ENCODE measurements at regions not wholly inside any gene's neighbourhood (a gene's known extent, or its start where the extent isn't known, plus 50 kb on each side); places are given as distances from the start of the nearest gene placed in this dataset.

DNA sequence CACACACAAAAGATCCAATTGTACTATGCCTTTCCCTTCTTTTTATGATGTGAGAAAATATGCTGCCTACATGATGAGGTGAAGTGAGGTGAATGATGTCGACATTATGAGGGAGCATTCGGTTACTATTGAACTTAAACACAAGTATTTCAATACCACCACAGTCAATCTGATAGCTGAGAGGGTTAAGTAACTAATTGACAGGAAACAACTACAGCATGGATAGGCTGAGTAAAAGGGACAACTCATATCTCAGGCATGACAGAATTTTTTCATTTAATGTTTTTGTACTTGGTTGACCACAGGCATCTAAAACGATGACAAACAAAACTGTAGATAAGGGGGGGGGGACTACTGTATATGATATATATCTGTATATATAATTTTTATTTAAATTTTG, 488.9 kb downstream of the SH2D4B start:
- no peak for DNase-seq (ENCODE audit: low spot score)

DNA sequence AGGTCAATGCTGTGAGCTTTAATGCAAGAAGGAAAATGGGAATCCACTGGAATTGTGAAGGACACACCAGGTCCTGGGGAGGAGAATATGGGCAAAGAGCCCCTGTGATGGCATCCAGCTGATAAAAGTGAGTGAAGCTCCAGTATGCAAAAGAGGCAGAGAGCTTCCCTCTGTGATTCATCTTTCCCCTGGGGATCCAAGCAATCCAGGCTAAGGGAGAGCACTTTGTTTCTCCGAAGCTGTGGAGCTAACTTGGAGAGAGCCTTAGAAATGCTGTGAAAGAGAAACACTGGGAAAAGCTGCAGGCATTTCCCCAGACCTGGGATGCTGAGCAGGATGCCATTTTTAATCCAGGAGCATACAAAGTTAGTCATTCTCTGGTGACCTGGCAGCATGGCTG, 489.5 kb downstream of the SH2D4B start:
- DNase-seq (ENCODE audit: low spot score), result no peak

DNA sequence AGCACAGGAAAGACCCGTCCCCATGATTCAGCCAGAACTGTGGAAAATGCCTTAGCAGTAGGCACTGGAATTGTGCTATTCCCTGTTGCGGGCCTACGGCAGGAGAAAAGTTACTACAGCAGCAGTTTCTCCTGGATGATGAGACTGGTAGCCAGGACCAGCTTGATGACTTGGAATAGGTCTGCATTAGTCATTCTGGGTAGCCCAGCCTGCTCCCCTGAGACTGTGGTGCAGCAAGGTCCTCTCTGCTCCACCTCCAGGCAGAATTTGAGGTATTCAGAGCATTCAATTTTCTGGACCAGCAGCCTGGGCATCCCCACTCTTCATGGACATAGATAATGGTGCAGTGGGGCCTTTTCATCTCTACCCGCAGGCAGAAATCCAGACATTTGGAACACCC, 490.0 kb downstream of the SH2D4B start:
- no peak for DNase-seq (ENCODE audit: low spot score)

DNA sequence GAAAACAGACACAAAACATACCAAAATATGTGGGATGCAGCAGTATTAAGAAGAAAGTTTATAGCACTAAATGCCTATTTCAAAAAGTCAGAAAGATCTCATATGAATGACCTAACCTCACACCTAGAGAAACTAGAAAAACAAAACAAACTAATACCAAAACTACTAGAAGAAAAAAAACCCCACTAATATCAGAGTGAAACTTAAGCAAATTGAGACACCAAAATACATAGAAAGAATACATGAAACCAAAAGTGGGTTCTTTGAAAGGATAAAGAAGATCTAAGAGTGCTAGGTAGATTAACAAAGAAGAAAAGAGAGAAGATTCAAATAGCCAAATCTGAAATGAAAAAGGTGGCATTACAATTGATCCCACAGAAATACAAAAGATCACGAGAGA, 494.1 kb downstream of the SH2D4B start:
- no peak for DNase-seq (ENCODE audit: low spot score)

DNA sequence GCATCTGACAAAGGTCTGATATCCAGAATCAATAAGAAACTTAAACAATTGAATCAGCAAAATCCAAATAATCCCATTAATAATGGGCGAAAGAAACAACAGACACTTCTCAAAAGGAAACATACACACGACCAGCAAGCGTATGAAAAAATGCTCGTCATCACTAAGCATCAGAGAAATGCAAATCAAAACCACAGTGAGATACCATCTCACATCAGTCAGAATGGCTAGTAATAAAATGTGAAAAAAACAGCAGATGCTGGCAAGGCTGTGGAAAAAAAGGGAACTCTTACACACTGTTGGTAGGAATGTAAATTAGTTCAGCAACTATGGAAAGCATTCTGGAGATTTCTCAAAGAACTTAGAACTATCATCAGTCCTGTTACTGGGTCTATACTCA, 496.7 kb downstream of the SH2D4B start:
- DNase-seq (ENCODE audit: low spot score), result no peak

DNA sequence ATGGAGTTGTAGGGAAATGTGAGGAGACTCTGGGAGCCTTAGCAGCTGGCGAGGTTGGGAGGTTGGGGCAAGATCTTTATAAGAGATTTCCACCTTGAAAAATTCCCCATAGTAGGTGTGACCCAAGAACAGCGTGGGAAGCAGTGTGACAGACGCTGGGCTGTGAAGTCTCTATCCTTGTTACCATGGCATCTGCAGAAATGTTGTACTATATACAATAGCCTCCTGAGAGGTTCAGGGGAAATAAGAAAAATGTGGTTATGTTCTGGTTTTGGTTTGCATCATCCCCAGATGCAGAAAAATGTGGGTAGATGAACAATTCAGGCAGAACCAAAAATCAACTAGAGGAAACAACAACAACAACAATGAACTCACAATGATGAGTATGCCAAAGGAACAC, 498.6 kb downstream of the SH2D4B start:
- DNase-seq (ENCODE audit: low spot score), result no peak

DNA sequence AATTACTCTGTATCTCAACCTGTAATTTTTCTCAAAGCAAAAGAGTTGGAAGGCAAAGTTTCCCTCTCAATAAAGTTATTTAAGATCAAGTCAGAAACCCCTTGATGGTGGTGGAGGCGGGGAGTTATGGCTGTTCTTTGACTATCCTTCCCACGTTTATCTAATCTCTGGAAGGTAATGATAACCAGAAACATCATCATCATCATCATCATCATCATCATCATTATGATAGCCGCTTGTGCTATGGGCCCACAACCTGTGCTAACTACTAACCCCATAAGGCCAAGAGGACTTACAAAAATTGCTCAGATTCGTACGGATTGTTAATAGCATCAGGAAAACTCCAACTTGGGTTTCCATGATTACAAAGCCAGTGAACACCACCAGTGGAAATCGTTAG, 502.3 kb downstream of the SH2D4B start:
- no peak for DNase-seq (ENCODE audit: low spot score)

DNA sequence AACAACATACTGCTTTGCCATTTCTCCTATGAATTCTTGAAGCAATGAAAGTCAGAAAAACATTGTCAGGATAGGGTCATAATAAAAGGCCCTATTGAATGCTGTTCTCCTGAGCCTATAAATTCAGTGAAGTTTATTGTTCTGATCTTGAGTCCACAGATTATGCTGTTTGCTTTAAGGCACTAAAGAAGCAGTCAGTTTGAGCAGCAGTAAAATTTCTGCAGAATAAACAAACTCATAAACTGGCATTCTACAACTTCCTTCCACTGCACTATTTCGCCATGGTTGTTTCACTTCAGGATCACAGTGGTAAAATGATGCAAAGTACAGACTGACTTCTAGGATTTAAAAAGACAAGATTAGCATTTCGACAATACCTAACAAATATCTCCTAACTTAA, 503.2 kb downstream of the SH2D4B start:
- no peak for DNase-seq (ENCODE audit: low spot score)

DNA sequence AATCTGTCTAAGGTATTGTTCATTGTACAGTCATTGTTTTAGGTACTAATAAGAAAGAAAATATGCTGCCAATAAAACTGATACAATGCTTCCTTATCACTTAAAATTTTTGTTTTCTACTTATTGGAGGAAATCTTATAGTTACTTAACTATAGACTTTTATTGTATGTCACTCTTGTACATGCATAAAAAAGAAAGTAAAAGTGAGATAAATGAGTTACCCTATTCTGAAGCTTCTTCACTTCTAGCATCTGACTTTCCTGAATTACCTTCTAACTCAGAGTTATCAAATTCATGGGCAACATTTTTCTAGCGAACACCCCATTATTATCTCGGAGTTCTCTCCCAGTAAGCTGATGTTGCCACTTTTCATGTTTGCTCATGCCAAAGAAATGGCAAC, 504.9 kb downstream of the SH2D4B start:
- no peak for DNase-seq (ENCODE audit: low spot score)

DNA sequence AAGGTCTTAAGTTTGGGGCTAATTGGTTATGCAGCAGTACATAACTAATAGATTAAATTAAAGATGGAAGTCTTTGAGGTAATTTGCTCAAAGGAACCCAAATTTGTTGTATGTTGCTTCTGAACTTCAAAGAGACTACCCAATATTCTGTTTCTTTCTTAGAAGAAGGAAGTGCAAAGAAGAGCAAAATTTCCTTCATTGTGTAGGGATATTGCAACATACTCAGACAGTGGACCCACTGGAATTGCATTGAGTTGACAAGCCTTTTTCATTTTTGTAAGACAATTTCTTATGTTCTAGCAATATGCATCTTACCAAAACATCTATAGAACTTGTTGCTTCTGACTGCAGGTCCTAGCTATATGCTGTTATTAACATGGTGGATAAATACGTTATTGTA, 527.8 kb downstream of the SH2D4B start:
- no peak for DNase-seq (ENCODE audit: low spot score)

DNA sequence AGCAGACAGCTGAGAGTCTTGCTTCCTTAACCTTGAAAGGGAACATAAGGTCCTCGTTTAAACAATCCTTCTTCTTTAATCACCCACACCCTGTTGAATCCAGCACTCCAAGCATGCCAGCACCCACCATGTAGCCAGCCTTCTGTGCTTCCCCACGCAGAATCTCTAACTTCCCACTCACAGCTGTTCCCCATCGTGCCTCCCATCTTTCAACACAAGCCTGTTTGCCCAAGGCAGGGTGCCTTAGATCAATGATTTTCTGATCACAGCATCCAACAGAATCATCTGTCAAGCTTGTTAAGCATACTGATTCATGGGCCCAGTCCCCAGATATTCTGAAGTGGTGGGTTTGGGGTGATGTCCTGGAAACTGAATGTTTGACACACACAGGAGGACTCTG, 530.8 kb downstream of the SH2D4B start:
- DNase-seq (ENCODE audit: low spot score), result no peak

DNA sequence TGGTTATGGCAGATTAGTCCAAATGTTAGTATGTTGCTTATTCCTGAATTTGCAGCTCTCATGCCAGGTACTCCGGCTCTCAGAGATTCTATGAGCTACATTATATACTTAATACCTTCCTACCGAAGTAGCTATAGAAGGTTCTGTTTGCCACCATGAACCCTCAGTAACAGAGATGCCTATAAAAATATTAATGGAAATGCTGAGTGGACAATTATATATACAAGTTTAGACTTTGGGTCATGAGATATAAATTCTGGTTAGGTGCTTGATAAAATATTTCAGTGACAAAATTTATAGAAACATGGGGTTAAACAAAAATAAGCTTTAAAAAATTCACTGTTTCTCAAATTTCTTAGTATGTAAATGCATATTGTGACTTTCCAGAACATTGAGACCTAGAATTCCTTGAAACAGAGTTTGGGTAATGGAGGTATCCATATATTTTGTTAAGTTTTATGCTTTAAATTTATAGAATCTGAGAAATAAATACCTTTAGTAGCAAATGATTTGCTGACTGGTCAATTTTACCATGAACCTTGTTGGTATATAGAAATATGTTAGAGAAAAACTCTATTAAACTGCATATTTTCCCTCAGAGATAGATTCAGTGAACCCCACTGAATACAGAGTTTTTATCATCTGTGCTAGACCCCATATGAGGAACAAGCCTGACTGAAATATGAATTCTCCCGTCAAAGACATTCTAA, 533.5 kb downstream of the SH2D4B start:
- no peak for DNase-seq (ENCODE audit: low spot score)

DNA sequence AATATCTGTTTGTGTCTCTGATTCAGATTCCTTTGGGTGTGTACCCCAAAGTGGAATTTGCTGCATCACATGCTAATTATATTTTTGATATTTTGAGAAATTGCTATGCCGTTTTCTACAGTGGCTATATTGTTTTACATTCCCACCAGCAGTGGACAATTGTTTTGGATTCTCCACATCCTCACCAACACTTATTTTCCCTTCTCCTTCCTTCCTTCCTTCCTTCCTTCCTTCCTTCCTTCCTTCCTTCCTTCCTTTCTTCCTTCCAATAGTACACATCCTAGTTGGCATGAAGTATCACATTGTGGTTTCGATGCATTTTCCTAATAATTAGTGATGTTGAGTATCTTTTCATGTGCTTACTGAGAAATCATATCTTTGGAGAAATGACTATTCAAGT, 535.5 kb downstream of the SH2D4B start:
- DNase-seq (ENCODE audit: low spot score), result no peak

DNA sequence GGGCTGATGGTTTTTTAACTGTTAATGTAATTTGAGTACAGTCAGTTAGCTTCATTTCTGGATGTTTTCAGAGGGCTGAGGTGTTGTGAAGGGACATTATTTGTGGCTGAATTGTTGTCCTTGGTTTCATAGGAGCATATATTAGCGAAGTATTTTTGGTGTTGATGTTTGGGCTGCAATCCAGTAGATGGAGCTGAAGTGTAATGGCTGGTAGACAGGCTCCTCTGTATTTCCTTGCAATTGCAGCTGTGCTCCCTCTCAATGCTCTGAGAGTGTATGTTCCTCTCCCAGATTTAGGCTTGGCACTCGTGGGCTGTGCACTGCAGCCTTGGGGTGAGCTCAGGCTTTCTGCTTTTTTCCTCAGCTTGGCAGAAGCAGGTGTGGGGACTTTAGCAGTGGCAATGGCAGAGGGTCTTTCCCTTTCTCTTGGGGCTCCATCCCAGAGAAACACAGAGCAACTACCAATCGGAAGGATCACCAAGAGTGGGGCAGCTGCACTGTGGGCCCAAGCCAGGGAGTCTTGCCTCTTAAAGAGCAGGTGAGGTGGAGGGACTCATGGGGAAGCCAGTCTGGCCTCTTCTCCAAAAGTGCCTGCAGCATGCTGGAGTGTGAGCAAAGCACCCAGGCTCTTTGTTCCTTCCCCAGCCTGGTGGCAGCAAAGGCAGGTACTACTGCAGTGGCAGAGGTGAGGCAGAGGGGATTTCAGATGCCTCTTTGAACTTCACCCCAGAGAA, 544.4 kb downstream of the SH2D4B start:
- DNase-seq (ENCODE audit: low spot score), result no peak

DNA sequence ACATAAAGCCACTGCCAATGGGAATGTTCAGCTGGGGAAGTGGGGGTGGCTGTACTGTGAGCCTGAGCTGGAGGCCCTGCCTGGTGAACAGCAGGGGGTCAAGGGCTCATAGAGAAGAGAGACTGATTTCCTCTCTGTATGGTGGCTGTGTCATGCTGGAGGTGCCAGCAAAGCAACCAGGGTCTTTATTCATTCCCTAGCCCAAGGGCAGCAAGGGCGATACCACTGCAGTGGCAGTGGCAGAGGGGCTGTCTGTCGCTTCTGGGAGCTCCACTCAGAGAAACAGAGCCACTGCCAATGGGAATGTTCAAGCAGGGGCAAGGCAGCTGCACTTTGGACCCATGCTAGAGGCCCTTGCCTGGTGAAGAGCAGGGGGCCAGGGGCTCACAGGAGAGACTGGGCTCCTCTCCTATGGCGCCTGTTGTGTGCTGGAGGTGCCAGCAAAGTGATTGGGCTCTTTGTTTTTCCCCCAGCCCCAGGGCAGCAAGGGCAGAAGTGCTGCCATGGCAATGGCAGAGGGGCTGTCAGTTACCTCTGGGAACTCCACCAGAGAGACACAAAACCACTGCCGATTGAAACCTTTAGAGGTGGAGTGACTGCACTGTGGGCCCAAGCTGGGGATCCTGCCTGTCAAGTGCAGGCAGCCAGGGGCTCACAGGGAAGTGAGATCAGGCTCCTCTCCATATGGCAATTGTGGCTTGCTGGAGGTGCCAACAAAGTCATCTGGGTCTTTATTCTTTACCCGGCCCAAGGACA, 545.1 kb downstream of the SH2D4B start:
- no peak for DNase-seq (ENCODE audit: low spot score)

DNA sequence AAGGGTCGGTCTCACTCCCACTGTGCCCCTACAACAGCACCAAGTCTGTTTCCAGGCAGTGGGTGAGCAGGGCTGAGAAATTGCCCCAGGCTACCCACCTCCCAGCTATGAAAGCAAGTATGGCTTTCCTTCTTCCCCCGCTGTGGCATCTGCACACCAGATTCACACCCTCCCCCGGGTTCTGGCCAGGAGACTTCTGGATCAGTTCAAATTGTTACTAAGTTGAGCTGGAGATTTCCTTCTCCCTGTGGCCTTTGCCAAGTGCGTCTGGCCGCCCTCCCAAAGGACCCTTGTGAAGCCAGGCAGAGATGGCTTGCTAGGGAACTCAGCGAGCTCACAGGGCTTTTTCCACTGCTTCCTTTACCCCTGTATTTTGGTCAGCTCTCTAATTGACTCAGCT, 555.4 kb downstream of the SH2D4B start:
- DNase-seq (ENCODE audit: low spot score), result no peak

DNA sequence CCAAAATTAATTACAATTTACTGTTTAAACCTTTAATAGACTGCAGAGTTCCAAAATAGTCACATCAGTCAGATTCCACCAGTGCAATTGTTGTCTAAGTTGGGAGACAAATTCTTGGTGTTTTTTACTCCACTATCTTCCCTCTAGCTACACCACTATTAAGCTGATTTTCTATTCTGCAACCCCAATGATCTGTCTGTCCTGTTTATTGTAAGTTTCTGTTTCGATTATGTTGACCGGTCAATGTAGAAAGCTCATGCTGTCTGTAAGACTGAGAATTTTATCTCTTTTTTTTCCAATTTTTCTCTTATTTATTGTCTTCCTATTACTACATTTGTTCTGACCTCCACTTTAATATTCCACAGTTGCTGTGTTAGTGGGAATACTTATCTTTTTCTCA, 557.5 kb downstream of the SH2D4B start:
- no peak for DNase-seq (ENCODE audit: low spot score)

DNA sequence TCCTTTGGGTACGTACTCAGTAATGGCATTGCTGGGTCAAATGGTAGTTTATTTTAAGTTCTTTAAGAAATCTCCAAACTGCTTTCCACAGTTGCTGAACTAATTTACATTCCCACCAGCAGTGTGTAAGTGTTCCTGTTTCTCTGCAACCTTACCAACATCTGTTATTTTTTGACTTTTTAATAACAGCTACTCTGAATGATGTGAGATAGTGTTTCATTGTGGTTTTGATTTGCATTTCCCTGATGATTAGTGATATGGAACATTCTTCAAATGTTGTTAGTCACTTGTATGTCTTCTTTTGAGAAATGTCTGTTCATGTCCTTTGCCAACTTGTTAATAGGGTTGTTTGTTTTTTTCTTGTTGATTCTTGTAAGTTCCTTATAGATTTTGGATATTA, 558.9 kb downstream of the SH2D4B start:
- DNase-seq (ENCODE audit: low spot score), result no peak

DNA sequence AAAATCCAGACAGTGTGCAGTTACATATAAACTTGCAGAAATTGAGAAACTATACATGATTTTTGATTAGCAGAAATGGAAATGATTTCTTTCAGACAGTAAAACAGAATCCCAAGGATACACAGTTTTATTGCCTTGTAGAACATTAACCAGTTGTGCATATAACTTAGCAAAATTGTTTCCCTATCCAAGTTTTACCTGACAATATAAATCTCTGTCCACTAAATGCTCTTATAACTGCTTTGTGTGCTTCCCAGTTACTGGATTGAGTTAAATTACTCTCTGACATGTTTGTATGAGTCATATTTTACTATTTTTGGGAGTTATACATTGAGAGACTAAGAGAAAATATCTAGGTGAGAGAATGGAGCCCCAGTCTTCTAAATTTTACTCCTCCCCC, 563.4 kb downstream of the SH2D4B start:
- DNase-seq (ENCODE audit: low spot score), result no peak

DNA sequence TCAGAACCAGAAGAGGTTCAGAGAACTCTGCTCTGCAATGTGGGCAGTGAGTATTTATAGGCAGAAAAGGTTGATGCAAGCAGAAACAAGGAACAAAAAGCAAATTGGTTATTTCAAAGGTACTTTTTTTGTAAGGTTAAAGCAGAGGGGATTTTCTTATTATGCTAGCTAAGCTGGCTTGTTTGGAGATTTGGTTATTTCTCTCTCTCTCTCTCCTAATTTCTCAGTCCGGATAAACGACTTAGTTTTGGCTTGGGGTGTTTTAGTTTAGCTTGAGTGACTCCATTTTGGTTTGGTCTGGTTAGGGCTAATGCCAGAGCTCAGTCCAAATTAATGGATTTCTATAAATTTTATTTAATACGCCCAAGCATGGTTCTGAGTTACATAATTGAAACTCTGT, 566.8 kb downstream of the SH2D4B start:
- no peak for DNase-seq (ENCODE audit: low spot score)

DNA sequence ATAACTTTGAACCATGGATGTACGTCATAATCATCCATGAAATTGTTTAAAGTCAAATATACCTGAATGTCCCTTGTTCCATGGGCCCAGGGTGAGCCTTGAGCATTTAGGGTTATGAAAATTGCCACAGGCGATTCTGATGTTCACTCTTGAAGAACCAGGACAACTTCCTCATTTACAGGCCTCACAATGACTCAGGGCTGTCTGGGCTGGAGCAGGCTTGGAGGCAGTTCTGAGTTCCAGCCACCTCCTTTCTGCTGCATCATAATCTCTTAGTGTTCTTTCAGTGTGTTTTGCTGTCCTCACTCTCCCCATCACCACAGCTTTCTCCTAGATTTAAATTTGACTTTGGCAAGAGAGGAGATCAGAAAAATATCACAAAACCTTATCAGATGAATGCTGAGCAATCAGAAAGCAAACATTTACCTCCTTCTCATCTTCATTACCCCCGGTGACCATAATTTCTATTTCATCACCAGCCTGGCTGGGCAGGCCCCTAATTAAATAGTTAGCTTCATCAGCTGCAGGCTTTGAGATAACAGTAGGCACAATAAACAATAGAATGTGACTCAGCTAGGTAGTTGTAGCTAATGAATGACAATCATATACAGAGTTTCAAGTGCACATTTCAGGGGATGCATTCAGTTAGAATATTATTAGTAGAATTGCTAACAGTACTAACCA, 571.0 kb downstream of the SH2D4B start:
- no peak for DNase-seq (ENCODE audit: low spot score)

DNA sequence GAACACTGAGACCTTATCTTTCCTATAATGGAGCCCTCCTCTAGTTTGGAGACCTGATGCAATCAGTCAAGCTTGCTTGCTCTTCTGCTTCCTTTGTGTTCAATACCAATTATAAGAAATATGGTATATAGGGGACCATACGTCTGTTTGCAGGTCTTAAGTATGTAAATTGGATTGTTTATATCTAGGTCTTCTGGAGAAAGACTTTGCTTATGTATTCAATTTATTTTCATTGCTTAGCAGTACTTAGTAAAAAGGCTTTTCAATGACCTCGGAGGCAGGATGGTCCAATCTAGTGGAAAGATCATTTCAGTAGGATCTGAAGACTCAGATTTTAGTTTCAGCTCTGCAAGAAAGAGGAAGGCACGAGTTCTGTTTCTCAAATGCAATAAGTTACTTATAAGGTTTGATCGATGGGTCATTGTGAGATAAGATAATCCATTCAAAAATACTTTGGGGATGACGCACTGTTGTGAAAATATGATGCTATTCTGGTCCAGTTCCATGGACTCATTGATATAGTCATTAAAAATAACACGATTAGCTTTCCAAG, 571.6 kb downstream of the SH2D4B start:
- no peak for DNase-seq (ENCODE audit: low spot score)
